ENCODE measurements at regions not wholly inside any gene's neighbourhood (a gene's known extent, or its start where the extent isn't known, plus 50 kb on each side); places are given as distances from the start of the nearest gene placed in this dataset.

GRCh38 chr1:29984166-29984861 lies 739.1 kb downstream of the MATN1 start:
- no peak overlapping the region for H3K27ac ChIP-seq (ENCODE audit: insufficient read depth, low read length, poor library complexity, severe bottlenecking)
- Mint-ChIP-seq H3K27me3 (peaks cover 4% of the 10 kb centered on the region), H3K27ac (no peak overlapping the region), H3K9me3 (peaks cover 0 to 6% (median 3%) of the 10 kb centered on the region in 7 donors), H3K36me3 (no peaks in the 10 kb centered on the region), H3K4me3 (no peak overlapping the region), H3K4me1 (peaks cover 0 to under 1% (median 0%) of the 10 kb centered on the region in 4 donors)
- no peaks in the 10 kb centered on the region for H3K9me3 ChIP-seq (ENCODE audit: control insufficient read depth in 2 of 2, low read length in 2 of 2)
- H3K4me1 ChIP-seq (ENCODE audit: control insufficient read depth, insufficient read depth, low read length, poor library complexity, severe bottlenecking): no peaks in the 10 kb centered on the region
- ATAC-seq (ENCODE audit: low read depth in 2 of 2) (no peak), DNase-seq (no peak)
- no peaks in the 10 kb centered on the region for H3K27me3 ChIP-seq (ENCODE audit: control insufficient read depth, insufficient read depth, low read length)
- no peaks in the 10 kb centered on the region for H3K36me3 ChIP-seq (ENCODE audit: control insufficient read depth, insufficient read depth, low read length)
- H3K4me3 ChIP-seq (ENCODE audit: low read depth, low read length): no peak overlapping the region

GRCh38 chr1:29983321-29983720 lies 740.1 kb downstream of the MATN1 start:
- H3K27me3 Mint-ChIP-seq: peaks cover 4% of the 10 kb centered on the region
- H3K27ac Mint-ChIP-seq: no peak overlapping the region
- Histone ChIP-seq H3K27ac (ENCODE audit: insufficient read depth, low read length, poor library complexity, severe bottlenecking) (no peak overlapping the region), H3K4me1 (ENCODE audit: control insufficient read depth, insufficient read depth, low read length, poor library complexity, severe bottlenecking) (no peaks in the 10 kb centered on the region), H3K36me3 (ENCODE audit: control insufficient read depth, insufficient read depth, low read length) (no peaks in the 10 kb centered on the region), H3K9me3 (ENCODE audit: control insufficient read depth in 2 of 2, low read length in 2 of 2) (no peaks in the 10 kb centered on the region), H3K27me3 (ENCODE audit: control insufficient read depth, insufficient read depth, low read length) (no peaks in the 10 kb centered on the region), H3K4me3 (ENCODE audit: low read depth, low read length) (no peak overlapping the region)
- H3K9me3 Mint-ChIP-seq: peaks cover 0 to 6% (median 2%) of the 10 kb centered on the region in 7 donors
- H3K4me1 Mint-ChIP-seq: no peaks in the 10 kb centered on the region
- H3K4me3 Mint-ChIP-seq: no peak overlapping the region
- DNase-seq: no peak
- no peaks in the 10 kb centered on the region for H3K36me3 Mint-ChIP-seq
- no peak for ATAC-seq (ENCODE audit: low read depth in 2 of 2)

- H3K4me3 Mint-ChIP-seq: no peak overlapping the region
- no peak overlapping the region for H3K4me3 ChIP-seq (ENCODE audit: low read depth, low read length)
- H3K27me3 Mint-ChIP-seq: peaks cover 4% of the 10 kb centered on the region
- no peaks in the 10 kb centered on the region for H3K4me1 Mint-ChIP-seq
- H3K4me1 ChIP-seq (ENCODE audit: control insufficient read depth, insufficient read depth, low read length, poor library complexity, severe bottlenecking): no peaks in the 10 kb centered on the region
- peaks cover 0 to 3% of the 10 kb centered on the region in 2 experiments for H3K9me3 ChIP-seq (ENCODE audit: control insufficient read depth in 2 of 2, low read length in 2 of 2)
- no peak for ATAC-seq (ENCODE audit: low read depth in 2 of 2)
- no peak for DNase-seq
- no peaks in the 10 kb centered on the region for H3K27me3 ChIP-seq (ENCODE audit: control insufficient read depth, insufficient read depth, low read length)
- no peaks in the 10 kb centered on the region for H3K36me3 ChIP-seq (ENCODE audit: control insufficient read depth, insufficient read depth, low read length)
- H3K9me3 Mint-ChIP-seq: peaks cover 0 to 14% (median 2%) of the 10 kb centered on the region in 7 donors
- H3K27ac ChIP-seq (ENCODE audit: insufficient read depth, low read length, poor library complexity, severe bottlenecking): no peak overlapping the region
- no peaks in the 10 kb centered on the region for H3K36me3 Mint-ChIP-seq
- no peak overlapping the region for H3K27ac Mint-ChIP-seq
These were observed 741.7 kb downstream of the MATN1 start for GRCh38 chr1:29981586-29982239.

- Mint-ChIP-seq H3K4me3 (no peak overlapping the region), H3K27ac (no peak overlapping the region), H3K27me3 (peaks cover 4% of the 10 kb centered on the region), H3K36me3 (no peaks in the 10 kb centered on the region), H3K9me3 (peaks cover 0 to 14% (median 5%) of the 10 kb centered on the region in 7 donors), H3K4me1 (no peaks in the 10 kb centered on the region)
- no peak for DNase-seq
- no peak for ATAC-seq (ENCODE audit: low read depth in 2 of 2)
- H3K4me1 ChIP-seq (ENCODE audit: control insufficient read depth, insufficient read depth, low read length, poor library complexity, severe bottlenecking): no peaks in the 10 kb centered on the region
- H3K4me3 ChIP-seq (ENCODE audit: low read depth, low read length): no peak overlapping the region
- H3K27ac ChIP-seq (ENCODE audit: insufficient read depth, low read length, poor library complexity, severe bottlenecking): no peak overlapping the region
- no peaks in the 10 kb centered on the region for H3K27me3 ChIP-seq (ENCODE audit: control insufficient read depth, insufficient read depth, low read length)
- H3K36me3 ChIP-seq (ENCODE audit: control insufficient read depth, insufficient read depth, low read length): no peaks in the 10 kb centered on the region
- peaks cover 0 to 3% of the 10 kb centered on the region in 2 experiments for H3K9me3 ChIP-seq (ENCODE audit: control insufficient read depth in 2 of 2, low read length in 2 of 2)
These were observed 741.2 kb downstream of the PTPRU start for GRCh38 chr1:29977550-29977949.

GRCh38 chr1:29975036-29975694 lies 738.8 kb downstream of the PTPRU start:
- Histone ChIP-seq H3K4me3 (ENCODE audit: low read depth, low read length) (no peak overlapping the region), H3K9me3 (ENCODE audit: control insufficient read depth in 2 of 2, low read length in 2 of 2) (peaks cover 0 to 3% of the 10 kb centered on the region in 2 experiments), H3K27ac (ENCODE audit: insufficient read depth, low read length, poor library complexity, severe bottlenecking) (no peak overlapping the region), H3K27me3 (ENCODE audit: control insufficient read depth, insufficient read depth, low read length) (no peaks in the 10 kb centered on the region), H3K36me3 (ENCODE audit: control insufficient read depth, insufficient read depth, low read length) (no peaks in the 10 kb centered on the region), H3K4me1 (ENCODE audit: control insufficient read depth, insufficient read depth, low read length, poor library complexity, severe bottlenecking) (no peaks in the 10 kb centered on the region)
- no peaks in the 10 kb centered on the region for H3K36me3 Mint-ChIP-seq
- DNase-seq (peak in 1 of 3 donors; percentile 4), ATAC-seq (ENCODE audit: low read depth in 2 of 2) (no peak)
- H3K4me1 Mint-ChIP-seq: no peaks in the 10 kb centered on the region
- no peak overlapping the region for H3K4me3 Mint-ChIP-seq
- H3K27ac Mint-ChIP-seq: no peak overlapping the region
- peaks cover 2 to 8% (median 4%) of the 10 kb centered on the region in 7 donors for H3K9me3 Mint-ChIP-seq
- H3K27me3 Mint-ChIP-seq: peaks cover 3% of the 10 kb centered on the region

- H3K4me3 ChIP-seq (ENCODE audit: low read depth, low read length): no peak overlapping the region
- H3K36me3 ChIP-seq (ENCODE audit: control insufficient read depth, insufficient read depth, low read length): no peaks in the 10 kb centered on the region
- H3K27ac ChIP-seq (ENCODE audit: insufficient read depth, low read length, poor library complexity, severe bottlenecking): no peak overlapping the region
- ATAC-seq (ENCODE audit: low read depth in 2 of 2): no peak
- H3K27me3 ChIP-seq (ENCODE audit: control insufficient read depth, insufficient read depth, low read length): no peaks in the 10 kb centered on the region
- H3K4me1 ChIP-seq (ENCODE audit: control insufficient read depth, insufficient read depth, low read length, poor library complexity, severe bottlenecking): no peaks in the 10 kb centered on the region
- H3K4me1 Mint-ChIP-seq: no peaks in the 10 kb centered on the region
- peaks cover 2 to 8% (median 4%) of the 10 kb centered on the region in 7 donors for H3K9me3 Mint-ChIP-seq
- H3K27ac Mint-ChIP-seq: no peak overlapping the region
- DNase-seq: no peak
- no peak overlapping the region for H3K4me3 Mint-ChIP-seq
- no peaks in the 10 kb centered on the region for H3K27me3 Mint-ChIP-seq
- H3K36me3 Mint-ChIP-seq: no peaks in the 10 kb centered on the region
- H3K9me3 ChIP-seq (ENCODE audit: control insufficient read depth in 2 of 2, low read length in 2 of 2): peaks cover 0 to 3% of the 10 kb centered on the region in 2 experiments
These were observed 738.0 kb downstream of the PTPRU start for GRCh38 chr1:29974316-29974724.

- Mint-ChIP-seq H3K9me3 (peaks cover 2 to 8% (median 4%) of the 10 kb centered on the region in 7 donors), H3K27ac (no peak overlapping the region), H3K27me3 (no peaks in the 10 kb centered on the region), H3K4me1 (no peaks in the 10 kb centered on the region), H3K36me3 (no peaks in the 10 kb centered on the region), H3K4me3 (no peak overlapping the region)
- H3K9me3 ChIP-seq (ENCODE audit: control insufficient read depth in 2 of 2, low read length in 2 of 2): peaks cover 0 to 3% of the 10 kb centered on the region in 2 experiments
- no peaks in the 10 kb centered on the region for H3K36me3 ChIP-seq (ENCODE audit: control insufficient read depth, insufficient read depth, low read length)
- no peaks in the 10 kb centered on the region for H3K27me3 ChIP-seq (ENCODE audit: control insufficient read depth, insufficient read depth, low read length)
- no peak for DNase-seq
- no peak for ATAC-seq (ENCODE audit: low read depth in 2 of 2)
- no peak overlapping the region for H3K4me3 ChIP-seq (ENCODE audit: low read depth, low read length)
- H3K27ac ChIP-seq (ENCODE audit: insufficient read depth, low read length, poor library complexity, severe bottlenecking): no peak overlapping the region
- H3K4me1 ChIP-seq (ENCODE audit: control insufficient read depth, insufficient read depth, low read length, poor library complexity, severe bottlenecking): no peaks in the 10 kb centered on the region
These were observed 737.1 kb downstream of the PTPRU start for GRCh38 chr1:29973406-29973805.
